Stimulated activated CD4-positive, alpha-beta T cell treated with anti-CD3 and anti-CD28 coated beads, TNF-alpha, amount 100 ng/mL, for 4 hours (primary cell): ENCODE measurements at regions not wholly inside any gene's neighbourhood (a gene's known extent, or its start where the extent isn't known, plus 50 kb on each side); places are given as distances from the start of the nearest gene placed in this dataset.
A peak's percentile ranks its signal among the peaks of the same experiment; 100 is the strongest.

Source experiments
- DNase-seq, 3 experiments: peaks; one replicate each; pipeline ENCODE4 v3.0.0-alpha.2; 2020; ENCODE audit warnings: low read depth in 3 of 3

DNA sequence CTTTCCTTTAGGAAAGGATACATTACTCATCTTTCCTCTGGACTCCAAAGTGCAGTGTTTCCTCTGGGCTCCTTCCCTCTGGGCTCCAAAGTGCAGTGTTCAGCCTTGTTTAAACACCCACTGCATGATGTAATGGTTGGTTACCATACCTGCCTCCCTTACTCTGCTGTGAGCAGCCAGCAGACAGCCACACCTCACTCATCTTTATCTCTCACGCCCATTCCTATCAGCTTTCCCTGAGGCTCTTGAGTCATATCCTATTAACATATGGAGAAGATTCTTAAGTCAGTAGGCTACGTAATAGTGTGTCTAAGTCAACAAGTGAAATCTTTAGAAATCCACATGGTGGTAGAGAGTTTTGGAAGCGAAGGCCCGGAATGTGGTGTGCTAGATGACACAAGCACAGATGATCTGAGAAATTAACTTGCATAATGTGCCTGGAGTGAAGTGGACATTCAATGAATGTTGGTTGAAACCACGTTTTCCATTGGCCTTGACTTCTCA, 97.2 kb upstream of the CTNNB1 start:
- no peak for DNase-seq

- DNase-seq = no peak
Observed at GRCh38 chr3:41102750-41103149, 96.6 kb upstream of the CTNNB1 start.

DNA sequence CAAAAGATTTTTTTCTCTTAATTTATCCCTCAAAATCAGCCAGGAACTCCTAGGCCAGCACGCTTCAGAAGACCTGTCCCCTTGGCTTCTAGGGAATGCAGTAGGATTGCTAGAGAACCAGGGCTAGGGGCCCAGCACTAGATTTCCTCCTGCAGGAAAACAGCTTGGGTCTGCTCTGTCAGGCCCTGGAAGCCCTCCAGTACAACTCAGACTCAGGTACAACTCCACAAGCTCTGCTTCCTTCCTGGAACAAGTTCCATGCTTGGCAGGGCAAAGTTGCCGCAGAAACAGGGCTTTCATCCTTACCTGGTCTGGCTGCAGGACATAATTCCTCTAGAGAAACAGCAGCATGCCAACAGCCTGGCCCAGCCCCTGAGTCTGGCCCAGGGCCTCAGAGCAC, 96.1 kb upstream of the CTNNB1 start:
- no peak for DNase-seq

GRCh38 chr3:41104147-41104546, 95.2 kb upstream of the CTNNB1 start:
- no peak for DNase-seq

- no peak for DNase-seq
Observed at GRCh38 chr3:41106691-41107090, 92.6 kb upstream of the CTNNB1 start.

- DNase-seq = no peak
Observed at GRCh38 chr3:41111011-41111410, 88.3 kb upstream of the CTNNB1 start.

DNA sequence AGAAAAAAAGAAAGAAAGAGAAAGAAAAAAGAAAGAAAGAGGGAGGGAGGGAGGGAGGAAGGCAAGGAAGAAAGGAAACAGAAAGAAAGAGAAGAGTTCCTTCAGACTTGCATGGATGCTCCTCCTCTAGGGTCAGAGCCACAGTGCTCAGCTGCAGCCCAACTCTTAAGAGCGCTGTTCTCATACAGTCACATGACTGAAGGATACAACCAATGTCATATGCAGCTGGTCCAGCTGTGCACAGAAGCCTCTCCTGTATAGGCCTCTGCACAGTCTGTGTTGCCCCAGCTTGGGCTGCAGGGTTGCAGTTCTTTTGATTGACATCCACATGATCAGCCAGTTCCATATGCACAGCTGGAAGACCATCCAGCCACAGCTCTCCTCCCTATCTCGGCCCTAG, 86.8 kb upstream of the CTNNB1 start:
- DNase-seq = no peak

DNA sequence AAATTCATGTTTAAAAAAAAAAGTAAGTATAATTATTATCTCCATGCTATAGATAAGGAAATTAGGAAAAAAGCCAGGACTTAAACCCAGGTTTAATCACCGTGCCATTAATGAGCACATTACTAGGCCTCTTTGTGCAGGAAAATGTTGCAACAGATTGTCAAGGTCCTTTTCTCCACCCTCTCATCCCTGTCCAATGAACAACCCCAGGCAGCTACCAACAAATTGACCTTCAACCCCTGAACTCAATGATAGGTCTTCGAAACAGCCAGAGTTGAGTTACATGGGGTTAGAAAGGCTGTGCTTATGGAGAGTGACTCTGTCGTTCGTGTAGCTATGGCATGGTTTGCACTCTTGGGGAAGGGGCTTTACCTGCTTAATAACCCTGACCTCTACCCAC, 84.2 kb upstream of the CTNNB1 start:
- no peak for DNase-seq

DNA sequence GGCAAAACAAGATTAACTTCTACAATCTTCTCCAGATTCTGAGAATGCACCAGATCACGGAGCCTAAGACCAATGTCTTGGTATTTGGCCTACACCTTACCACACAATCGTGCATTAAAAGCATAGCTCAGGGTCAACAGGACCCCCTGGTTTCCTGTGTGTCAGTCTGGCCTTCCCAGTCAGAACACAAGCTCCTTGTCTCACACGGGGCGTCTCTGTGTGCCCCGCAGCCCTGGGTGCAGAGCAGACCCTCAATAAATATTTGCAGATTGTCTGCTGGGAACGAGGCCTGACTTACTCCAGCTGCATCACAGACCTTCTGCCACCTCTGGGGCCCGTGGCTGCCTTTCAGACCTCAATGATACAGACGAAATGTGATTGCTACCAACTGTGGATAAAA, 82.5 kb upstream of the CTNNB1 start:
- DNase-seq = no peak

- peak; percentile 41 to 52 (median 48) for DNase-seq
Observed at GRCh38 chr3:41117398-41117870, 81.9 kb upstream of the CTNNB1 start.

DNA sequence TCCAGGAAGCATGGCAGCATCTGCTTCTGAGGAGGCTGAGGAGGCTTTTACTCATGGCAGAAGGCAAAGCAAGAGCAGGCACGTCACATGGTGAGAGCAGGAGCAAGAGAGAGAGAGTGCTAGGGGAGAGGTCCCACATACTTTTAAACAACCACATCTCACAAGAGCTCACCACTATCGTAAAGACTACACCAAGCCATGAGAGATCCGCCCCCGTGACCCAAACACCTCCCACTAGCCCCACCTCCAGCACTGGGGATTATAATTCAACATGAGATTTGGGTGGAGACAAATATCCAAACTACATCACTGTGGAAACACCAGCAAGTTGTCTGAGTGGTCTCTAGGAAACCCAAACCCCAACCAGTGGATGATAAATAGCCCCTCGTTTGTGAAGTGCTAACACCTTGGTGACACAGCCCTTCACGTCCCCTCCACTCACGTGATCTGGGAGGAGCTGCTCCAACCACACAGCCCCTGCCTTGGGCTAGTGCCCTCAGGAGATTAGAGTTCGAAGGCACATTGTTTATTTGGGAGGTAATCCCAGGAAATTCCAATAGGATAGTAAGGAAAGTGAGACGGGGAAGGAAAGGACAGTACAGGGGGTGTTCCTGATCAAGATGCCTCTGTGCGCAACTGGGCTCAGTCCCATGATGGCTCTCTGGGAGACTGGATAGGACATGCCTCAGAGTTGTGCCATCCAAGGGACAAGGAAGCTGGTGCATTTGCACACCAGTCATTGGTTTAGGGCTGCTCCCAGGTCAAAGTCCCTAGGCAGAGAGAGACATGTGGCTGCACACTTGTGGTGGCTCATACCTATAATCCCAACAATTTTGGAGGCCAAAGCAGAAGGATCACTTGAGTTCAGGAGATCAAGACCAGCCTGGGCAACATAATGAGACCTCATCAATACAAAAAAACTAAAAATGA, 80.6 kb upstream of the CTNNB1 start:
- no peak for DNase-seq

DNA sequence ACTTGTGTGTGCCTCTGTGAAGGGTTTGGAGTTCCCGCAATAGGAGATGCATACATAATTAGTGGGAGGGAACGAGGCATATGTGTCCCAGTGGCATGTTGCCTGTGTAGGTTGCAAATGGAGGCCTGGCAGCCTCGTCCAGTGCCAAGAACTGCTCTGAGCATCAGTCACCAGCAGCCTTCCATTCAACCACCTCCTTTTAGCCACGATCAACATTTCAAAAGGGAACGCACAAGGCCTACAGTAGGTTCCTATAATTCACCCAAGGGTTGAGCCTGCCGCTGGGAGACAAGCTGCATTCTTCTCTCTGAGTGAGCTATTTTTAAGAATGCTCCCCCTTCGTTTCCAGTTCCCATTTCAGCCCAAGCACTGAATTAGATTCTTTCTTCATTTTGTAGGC, 78.8 kb upstream of the CTNNB1 start:
- no peak for DNase-seq

DNA sequence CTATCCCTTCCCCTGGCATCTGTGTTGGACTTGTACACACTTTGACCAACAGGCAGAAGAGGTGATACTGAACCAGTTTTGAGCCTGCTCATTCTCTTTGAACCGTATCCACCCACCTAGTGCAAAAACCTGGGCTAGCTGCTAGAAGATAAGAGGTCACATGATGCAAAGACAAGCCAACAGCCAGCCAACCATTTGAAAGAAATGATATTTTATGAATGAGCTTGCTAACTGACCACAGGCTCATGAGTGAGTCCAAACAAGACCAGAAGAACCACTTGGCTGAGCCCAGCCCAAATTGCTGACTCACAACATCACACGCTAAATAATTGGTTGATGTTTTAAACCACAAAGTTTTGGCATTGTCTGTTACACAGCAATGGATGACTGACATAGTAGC, 74.0 kb upstream of the CTNNB1 start:
- DNase-seq = no peak

DNA sequence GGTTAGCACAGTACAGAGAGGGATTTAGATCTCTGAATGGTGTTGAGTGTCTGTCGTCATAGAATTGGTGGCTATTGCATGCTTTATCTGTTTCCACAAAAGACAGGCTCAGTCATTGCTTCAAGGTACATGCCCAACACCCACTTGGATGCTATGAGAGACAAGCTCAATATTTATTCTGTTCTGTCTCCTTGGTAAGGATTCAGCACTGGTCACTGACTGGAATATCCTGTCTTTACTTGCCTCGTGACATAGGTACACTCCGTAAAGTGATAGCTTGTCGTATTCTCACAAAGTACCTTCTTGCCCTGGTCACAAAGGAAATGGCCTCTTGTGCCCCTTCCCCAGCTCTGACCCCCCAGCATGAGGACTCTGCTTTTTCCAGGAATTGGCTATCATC, 72.8 kb upstream of the CTNNB1 start:
- no peak for DNase-seq

- DNase-seq = no peak
Observed at GRCh38 chr3:41126961-41127360, 72.3 kb upstream of the CTNNB1 start.

- no peak for DNase-seq
Observed at GRCh38 chr3:41127414-41127813, 71.9 kb upstream of the CTNNB1 start.

GRCh38 chr3:41129731-41130130, 69.6 kb upstream of the CTNNB1 start:
- no peak for DNase-seq

- no peak for DNase-seq
Observed at GRCh38 chr3:41131224-41131623, 68.1 kb upstream of the CTNNB1 start.

- DNase-seq = no peak
Observed at GRCh38 chr3:41137686-41138111, 61.6 kb upstream of the CTNNB1 start.

DNA sequence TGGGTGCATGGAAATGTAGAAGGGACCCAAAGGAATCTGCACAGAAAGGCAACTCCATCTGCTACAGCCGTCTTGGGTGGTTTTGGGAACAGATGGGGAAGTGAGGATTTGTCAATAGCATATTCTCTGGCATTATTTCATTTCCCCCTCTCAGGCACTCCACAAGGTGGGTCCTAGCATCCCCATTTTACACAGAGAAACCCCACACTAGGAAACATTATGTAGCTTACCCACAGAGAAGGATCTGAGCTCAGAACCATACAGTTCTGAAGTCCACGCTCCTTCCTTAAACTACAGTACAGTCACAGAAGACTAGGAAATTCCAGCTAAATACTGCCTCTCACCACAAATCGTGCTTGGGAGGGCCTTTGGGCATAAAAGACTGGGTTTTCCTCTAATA, 61.2 kb upstream of the CTNNB1 start:
- DNase-seq = no peak

DNA sequence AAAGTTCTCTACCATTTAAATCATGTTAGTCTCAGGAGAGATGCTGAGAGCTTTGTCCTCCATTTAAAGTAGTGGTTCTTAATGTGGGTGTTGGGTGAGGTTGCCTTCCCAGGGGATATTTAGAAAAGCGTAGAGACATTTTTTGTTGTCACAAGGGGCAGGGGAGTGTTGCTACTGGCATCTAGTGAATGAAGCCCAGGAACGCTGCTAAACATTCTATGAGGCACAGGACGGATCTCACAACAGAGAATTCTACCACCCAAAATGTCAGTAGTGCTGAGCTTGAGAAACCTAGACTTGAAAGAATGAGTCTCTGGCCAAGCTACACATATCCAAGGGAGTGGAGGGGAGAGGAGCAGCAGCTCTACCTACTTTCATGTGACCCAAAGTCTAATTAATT, 60.7 kb upstream of the CTNNB1 start:
- no peak for DNase-seq

DNA sequence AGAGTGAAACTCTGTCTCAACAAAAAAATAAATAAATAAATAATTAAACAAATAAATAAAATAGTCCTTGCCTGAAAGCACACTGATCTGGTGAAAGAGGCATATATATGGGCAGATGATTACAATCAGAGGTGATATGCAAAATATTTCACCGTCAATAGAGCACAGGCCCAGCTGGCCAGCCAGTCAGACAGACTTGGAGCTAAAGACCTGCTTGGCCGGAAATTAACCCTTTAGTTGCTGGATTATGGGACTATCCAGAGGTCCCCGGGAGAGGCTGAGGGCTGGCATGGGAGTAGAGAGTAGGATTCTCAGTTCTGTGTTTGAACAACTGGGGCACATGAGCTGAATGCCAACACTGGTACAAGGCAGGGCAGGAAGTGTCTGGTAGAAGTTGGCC, 59.1 kb upstream of the CTNNB1 start:
- no peak for DNase-seq

- no peak for DNase-seq
Observed at GRCh38 chr3:41141433-41142167, 57.7 kb upstream of the CTNNB1 start.
